ENCODE measurements at regions not wholly inside any gene's neighbourhood (a gene's known extent, or its start where the extent isn't known, plus 50 kb on each side); places are given as distances from the start of the nearest gene placed in this dataset.

DNA sequence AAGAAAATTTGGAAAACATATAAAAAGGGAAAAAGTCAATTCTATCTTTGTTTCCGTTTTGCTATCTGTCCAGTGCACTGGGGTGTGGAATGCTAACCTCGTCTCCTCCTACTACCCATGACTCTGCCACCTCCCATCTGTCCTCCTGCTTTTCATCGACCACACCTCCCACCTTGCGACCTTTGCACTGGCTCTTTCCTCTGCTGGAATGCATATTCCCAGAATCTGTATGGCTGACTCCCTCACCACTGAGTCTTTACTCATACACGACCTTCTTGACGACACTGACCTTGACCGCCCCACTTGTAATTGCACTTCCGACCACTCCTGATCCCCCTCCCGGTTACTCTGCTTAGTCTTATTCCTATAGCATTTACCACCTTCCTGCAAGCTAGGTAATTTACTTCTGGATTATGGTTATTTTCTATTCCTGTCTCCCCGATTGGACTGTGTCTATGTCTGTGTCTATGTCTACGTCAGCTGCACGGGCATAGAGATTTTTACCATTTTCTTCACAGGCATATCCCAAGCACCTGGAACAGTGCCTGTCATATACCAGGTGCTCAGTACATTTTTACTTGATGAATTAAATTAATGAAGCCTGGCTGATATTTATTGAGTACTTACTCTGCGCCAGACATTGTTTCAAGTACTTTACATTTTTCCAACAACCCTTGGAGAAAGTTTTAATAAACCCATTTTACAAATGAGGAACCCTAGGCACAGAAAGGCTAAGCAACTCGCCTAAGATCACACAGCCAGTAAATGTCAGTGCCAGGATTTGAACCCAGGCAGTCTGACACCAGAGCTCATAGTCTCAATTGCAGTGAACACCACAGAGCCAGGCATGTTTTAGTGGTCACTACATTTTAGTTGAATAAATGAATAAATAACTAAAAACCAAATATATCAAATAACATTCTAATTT, 54.0 kb upstream of the SLC22A11 start:
- peaks cover 9% of the 10 kb centered on the region for H3K27me3 ChIP-seq
- peak in 1 of 7 donors; percentile 34 for DNase-seq

DNA sequence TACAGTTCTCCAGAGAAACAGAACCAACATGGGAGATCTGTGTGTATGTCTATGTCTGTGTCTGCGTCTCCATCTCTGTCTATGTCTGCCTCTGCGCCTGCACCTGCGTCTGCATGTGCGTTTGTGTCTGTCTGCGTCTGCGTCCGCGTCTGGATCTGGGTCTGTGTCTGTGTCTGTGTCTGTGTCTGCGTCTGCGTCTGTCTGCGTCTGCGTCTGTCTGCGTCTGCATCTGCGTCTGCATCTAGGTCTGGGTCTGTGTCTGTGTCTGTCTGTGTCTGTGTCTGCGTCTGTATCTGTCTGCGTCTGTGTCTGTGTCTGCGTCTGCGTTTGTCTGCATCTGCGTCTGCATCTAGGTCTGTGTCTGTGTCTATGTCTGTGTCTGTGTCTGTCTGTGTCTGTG, 53.1 kb upstream of the SLC22A11 start:
- intact Hi-C loops (cut with DNase I): no loop called here
- peak in 1 of 7 donors; percentile 78 for DNase-seq
- H3K27ac ChIP-seq: no peak overlapping the region
- H3K4me1 ChIP-seq (replicated peaks in 1 of 2): peaks cover 9 to 12% of the 10 kb centered on the region in 2 donors
- no peaks in the 10 kb centered on the region for H3K36me3 ChIP-seq (replicated peaks in 1 of 2)
- H3K27me3 ChIP-seq: peaks cover 3% of the 10 kb centered on the region
- TF ChIP-seq, protein P1, sequence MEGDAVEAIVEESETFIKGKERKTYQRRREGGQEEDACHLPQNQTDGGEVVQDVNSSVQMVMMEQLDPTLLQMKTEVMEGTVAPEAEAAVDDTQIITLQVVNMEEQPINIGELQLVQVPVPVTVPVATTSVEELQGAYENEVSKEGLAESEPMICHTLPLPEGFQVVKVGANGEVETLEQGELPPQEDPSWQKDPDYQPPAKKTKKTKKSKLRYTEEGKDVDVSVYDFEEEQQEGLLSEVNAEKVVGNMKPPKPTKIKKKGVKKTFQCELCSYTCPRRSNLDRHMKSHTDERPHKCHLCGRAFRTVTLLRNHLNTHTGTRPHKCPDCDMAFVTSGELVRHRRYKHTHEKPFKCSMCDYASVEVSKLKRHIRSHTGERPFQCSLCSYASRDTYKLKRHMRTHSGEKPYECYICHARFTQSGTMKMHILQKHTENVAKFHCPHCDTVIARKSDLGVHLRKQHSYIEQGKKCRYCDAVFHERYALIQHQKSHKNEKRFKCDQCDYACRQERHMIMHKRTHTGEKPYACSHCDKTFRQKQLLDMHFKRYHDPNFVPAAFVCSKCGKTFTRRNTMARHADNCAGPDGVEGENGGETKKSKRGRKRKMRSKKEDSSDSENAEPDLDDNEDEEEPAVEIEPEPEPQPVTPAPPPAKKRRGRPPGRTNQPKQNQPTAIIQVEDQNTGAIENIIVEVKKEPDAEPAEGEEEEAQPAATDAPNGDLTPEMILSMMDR (IDR thresholded peaks at IDR 0.05): no peak
- TF ChIP-seq POLR2A (IDR thresholded peaks at IDR 0.05): no peak
- H3K9me3 ChIP-seq (replicated peaks in 1 of 3): peaks cover 0 to 11% (median 0%) of the 10 kb centered on the region in 3 donors
- no peak overlapping the region for H3K4me3 ChIP-seq
- 84 to 96% (median 90%) methylated on average over 19 of the region's 19 CpGs for WGBS, 4 donors

More for the DNA sequence above, 54.0 kb upstream of the SLC22A11 start:
- WGBS, 4 donors: 54 to 59% (median 56%) methylated on average over 14 of the region's 14 CpGs
- intact Hi-C loops (cut with DNase I): no loop called here
- Histone ChIP-seq H3K4me3 (no peak overlapping the region), H3K36me3 (replicated peaks in 1 of 2) (no peaks in the 10 kb centered on the region), H3K4me1 (replicated peaks in 1 of 2) (peaks cover 6% of the 10 kb centered on the region in 2 donors), H3K9me3 (replicated peaks in 1 of 3) (peaks cover 0 to 11% (median 0%) of the 10 kb centered on the region in 3 donors), H3K27ac (no peak overlapping the region)
- TF ChIP-seq, protein P1 (IDR thresholded peaks at IDR 0.05): no peak
- TF ChIP-seq POLR2A (IDR thresholded peaks at IDR 0.05): no peak

DNA sequence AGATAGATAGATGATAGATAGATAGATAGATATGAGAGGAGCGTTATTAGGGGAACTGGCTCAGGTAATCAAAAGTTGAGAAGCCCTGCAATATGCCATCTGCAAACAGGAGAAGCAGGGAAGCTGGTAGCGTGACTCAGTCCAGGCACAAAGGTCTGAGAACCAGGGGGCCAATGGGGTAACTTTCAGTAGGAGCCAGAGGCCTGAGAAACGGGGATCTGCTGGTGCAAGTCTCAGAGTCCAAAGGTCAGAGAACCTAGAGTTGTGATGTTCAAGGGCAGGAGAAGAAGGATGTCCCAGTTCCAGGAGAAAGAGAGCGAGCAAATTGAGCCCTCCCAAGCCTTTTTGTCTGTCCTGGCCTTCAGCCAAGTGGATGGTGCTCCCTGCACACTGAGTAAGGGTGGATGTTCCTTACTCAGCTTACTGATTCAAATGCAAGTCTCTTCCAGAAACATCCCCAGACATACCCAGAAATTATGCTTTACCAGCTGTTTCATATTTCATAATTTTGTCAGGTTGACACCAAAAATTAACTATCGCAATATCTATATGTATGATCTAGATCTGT, 52.5 kb upstream of the SLC22A11 start:
- WGBS, 4 donors: 57 to 70% (median 66%) methylated on average over 5 of the region's 5 CpGs
- Histone ChIP-seq H3K9me3 (replicated peaks in 1 of 3) (peaks cover 0 to 11% (median 0%) of the 10 kb centered on the region in 3 donors), H3K27me3 (peaks cover 3% of the 10 kb centered on the region), H3K36me3 (replicated peaks in 1 of 2) (no peaks in the 10 kb centered on the region), H3K4me1 (replicated peaks in 1 of 2) (peaks cover 9 to 12% of the 10 kb centered on the region in 2 donors), H3K27ac (no peak overlapping the region), H3K4me3 (no peak overlapping the region)
- intact Hi-C loops (cut with DNase I): no loop called here
- peak in 1 of 7 donors; percentile 35 for DNase-seq
- TF ChIP-seq POLR2A (IDR thresholded peaks at IDR 0.05): no peak
- TF ChIP-seq, protein P1 (IDR thresholded peaks at IDR 0.05): no peak

DNA sequence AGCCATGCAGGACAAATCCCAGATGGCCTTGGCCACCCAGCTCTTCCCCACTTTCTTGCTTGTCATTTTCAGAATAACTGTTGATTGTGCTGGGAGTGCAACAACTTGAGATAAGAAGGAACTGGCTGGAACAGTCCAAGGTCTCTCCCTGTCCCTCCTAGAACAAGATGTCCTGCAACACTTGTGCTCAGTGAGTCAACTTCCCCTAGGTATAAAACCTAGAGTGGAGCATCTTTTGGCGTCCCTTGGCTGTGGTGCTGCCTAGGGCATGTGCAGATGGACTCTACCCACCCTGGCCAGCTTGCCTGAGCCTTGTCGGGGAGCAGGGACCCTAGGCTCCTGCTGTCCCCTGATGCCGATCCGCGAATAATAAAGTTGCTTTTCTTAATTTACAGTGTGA, 50.7 kb upstream of the SLC22A11 start:
- H3K4me1 ChIP-seq (replicated peaks in 1 of 2): peaks cover 9 to 12% of the 10 kb centered on the region in 2 donors
- H3K36me3 ChIP-seq (replicated peaks in 1 of 2): no peaks in the 10 kb centered on the region
- intact Hi-C loops (cut with DNase I): no loop called here
- H3K4me3 ChIP-seq: no peak overlapping the region
- TF ChIP-seq, protein P1 (IDR thresholded peaks at IDR 0.05): no peak
- no peak for TF ChIP-seq POLR2A (IDR thresholded peaks at IDR 0.05)
- no peak overlapping the region for H3K27ac ChIP-seq
- peaks cover 1% of the 10 kb centered on the region for H3K27me3 ChIP-seq
- 93 to 98% (median 96%) methylated on average over 2 to 5 of the region's 5 CpGs; no CpG with 5 or more reads in 1 of the 4 donors for WGBS, 4 donors
- H3K9me3 ChIP-seq (replicated peaks in 1 of 3): peaks cover 0 to 11% (median 0%) of the 10 kb centered on the region in 3 donors
- DNase-seq: peak in 1 of 7 donors; percentile 25
